HFF-Myc (cell line): ENCODE measurements at regions not wholly inside any gene's neighbourhood (a gene's known extent, or its start where the extent isn't known, plus 50 kb on each side); places are given as distances from the start of the nearest gene placed in this dataset.

Experiments
- DNase-seq: peaks from one replicate; pipeline ENCODE4 v3.0.0-alpha.2; 2011; ENCODE audit warnings: low read depth; ENCODE audit errors: extremely low read depth
- H3K4me3 ChIP-seq: replicated peaks from 2 replicates; pipeline ENCODE4 v1.5.1; 2011; ENCODE audit warnings: low read depth, mild to moderate bottlenecking, control low read depth, low read length
- TF ChIP-seq, protein P1 (sequence below): IDR thresholded peaks from 2 replicates; pipeline ENCODE4 v1.5.1; 2012; ENCODE audit warnings: mild to moderate bottlenecking, low read depth, low read length, control low read depth; ENCODE audit errors: missing control alignments

DNA sequence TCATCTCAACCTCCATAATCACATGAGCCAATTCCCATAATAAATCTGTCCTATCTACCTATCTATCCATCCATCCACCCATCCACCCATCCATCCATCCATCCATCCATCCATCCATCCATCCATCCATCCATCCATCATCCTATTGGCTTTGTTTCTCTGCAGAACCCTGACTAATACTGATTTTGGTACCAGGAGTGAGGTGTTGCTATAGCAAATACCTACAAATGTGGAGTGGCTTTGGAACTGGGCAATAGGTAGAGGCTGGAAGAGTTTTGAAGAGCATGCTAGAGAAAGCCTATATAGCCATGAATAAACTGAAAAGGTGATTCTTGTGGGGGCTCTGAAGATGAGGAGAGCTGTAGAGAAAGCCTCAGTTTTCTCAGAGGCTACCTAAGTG lies 88.7 kb upstream of the ANKRD28 start:
- TF ChIP-seq, protein P1, sequence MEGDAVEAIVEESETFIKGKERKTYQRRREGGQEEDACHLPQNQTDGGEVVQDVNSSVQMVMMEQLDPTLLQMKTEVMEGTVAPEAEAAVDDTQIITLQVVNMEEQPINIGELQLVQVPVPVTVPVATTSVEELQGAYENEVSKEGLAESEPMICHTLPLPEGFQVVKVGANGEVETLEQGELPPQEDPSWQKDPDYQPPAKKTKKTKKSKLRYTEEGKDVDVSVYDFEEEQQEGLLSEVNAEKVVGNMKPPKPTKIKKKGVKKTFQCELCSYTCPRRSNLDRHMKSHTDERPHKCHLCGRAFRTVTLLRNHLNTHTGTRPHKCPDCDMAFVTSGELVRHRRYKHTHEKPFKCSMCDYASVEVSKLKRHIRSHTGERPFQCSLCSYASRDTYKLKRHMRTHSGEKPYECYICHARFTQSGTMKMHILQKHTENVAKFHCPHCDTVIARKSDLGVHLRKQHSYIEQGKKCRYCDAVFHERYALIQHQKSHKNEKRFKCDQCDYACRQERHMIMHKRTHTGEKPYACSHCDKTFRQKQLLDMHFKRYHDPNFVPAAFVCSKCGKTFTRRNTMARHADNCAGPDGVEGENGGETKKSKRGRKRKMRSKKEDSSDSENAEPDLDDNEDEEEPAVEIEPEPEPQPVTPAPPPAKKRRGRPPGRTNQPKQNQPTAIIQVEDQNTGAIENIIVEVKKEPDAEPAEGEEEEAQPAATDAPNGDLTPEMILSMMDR: no peak
- H3K4me3 ChIP-seq: no peak overlapping the region
- DNase-seq: no peak

DNA sequence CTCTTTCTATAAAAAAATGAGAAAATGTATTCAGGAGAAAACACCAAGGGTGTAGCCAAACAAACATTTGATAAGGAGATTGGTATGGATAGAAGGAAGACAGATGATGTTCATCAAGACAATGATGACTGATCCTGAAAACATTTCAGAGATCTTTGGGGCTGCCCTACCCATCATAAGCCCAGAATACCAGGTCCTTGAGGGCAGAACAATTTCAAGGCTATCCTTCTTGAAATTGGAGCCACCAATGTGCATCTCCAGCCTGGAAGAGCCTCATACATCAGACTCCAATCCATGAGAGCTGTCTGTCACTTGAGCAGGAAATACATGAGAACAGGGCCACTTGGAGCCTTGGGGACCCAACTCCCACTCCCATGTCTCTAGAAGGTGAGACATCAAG lies 89.5 kb upstream of the ANKRD28 start:
- TF ChIP-seq, protein P1: no peak

DNA sequence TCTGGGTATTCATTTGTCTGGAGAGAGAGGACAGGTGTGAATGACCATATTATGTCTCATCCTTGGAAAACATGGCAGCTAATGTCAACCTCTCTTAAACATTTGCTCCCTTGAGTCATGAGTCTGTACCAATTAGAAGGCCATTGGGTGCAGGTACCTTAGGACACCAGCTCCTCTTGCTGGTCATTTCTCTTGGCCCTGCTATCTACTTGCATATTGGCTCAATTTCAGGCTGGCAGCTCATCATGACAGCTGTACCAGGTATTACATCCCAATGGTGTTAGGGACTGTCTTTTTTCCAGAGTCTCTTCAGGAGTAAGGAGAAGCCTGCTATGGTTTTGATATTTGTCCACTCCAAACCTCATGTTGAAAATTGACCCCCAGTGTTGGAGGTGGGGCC lies 92.2 kb upstream of the ANKRD28 start:
- TF ChIP-seq, protein P1: no peak
- no peak for DNase-seq

More for the DNA sequence above, 89.5 kb upstream of the ANKRD28 start:
- DNase-seq: no peak
- H3K4me3 ChIP-seq: no peak overlapping the region

DNA sequence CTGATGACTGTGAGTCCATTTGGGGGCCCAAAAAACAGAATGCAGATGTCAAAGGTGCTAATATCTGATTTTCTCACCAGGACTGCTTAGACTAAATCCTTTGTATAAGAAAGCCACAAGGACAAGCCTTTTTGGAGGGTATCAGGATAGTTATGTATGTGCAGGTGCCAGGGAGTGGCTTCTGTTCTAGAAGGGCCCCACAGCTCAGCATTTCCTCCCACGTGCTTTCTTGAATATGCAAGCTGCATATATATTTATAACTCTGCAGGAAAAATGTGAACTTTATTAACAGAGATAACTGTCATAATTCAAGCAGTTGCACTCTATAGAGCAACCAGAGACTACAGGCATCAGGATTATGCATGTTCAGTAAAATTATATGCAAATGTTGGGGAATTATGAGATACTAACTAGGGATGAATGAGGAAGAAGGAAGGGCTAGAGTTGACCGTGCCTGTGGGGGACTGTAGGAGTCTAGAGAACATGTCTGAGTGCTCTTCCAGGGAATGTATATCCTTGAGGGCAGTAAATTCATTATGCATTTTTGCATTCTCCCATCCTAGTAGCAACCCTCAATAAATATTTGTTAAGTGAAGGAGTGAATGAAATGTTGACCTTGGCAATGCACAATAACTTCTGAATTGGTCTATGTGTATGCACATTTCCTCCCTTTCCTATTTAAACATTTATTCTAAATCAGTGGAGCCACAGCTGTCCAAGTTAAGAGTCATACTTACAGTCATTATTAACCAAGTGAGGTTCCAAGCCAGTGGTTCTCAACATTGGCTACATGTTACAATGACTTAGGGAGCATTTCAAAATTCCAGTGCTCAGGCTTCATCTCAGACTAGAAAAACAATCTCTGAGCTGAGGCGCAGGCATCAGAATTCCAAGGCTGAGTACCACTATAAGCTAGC lies 94.8 kb upstream of the ANKRD28 start:
- H3K4me3 ChIP-seq: no peak overlapping the region
- TF ChIP-seq, protein P1: no peak
- no peak for DNase-seq

More for the DNA sequence above, 92.2 kb upstream of the ANKRD28 start:
- no peak overlapping the region for H3K4me3 ChIP-seq

DNA sequence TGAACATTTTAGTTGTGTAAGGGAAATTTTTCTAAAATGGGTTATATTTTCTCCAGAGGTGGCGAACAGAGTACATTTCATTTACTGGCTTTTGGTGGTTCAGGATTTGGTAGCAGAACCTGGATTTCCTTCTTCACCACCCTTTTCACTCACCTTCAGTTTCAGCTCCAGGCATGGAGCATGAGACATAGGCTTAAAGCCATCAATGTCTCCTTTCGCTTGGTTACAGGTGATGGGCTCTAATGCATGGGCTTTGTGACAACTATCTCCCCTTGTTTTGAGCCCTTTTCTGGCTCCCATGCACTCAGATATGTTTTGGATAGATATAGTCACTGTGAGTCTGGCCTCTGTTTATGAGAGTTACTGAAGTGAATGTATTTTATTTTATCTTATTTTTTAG lies 96.6 kb upstream of the ANKRD28 start:
- DNase-seq: no peak
- H3K4me3 ChIP-seq: no peak overlapping the region
- TF ChIP-seq, protein P1: no peak

DNA sequence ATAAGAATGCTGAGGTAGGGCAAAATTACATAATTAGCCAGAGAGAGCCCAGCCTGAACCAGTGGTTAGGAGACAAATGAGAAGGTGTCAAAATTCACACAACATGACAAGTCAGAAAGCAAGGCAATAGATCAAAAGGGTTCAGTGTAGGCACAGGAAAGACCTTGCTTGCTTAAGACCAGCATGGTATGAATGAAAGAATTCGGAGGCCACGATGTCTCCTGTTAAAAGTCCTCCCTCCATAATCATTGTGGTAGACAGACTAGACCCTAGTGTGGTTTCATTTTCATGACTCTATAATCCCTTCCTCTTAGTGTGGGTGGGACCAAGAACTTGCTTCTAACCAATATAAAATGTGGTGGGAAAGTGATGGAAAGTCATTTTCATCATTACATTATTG lies 98.7 kb upstream of the ANKRD28 start:
- no peak overlapping the region for H3K4me3 ChIP-seq
- TF ChIP-seq, protein P1: no peak
- DNase-seq: no peak
